ENCODE measurements at regions not wholly inside any gene's neighbourhood (a gene's known extent, or its start where the extent isn't known, plus 50 kb on each side); places are given as distances from the start of the nearest gene placed in this dataset.

- no peak for TF ChIP-seq CTCF (IDR thresholded peaks at IDR 0.05; ENCODE audit: low read depth, low read length)
- TF ChIP-seq POLR2A (IDR thresholded peaks at IDR 0.05; ENCODE audit: extremely low read depth, insufficient read length), result no peak
- no peak for TF ChIP-seq MAX (IDR thresholded peaks at IDR 0.05; ENCODE audit: low read depth, low read length)
- no peak for TF ChIP-seq MYC (IDR thresholded peaks at IDR 0.05; ENCODE audit: low read depth, low read length)
Observed at GRCh38 chr20:22100686-22101085, 395.2 kb downstream of the PAX1 start.

Data from NB4 (cell line).